Endodermal cell (in vitro differentiated cells): ENCODE measurements at regions not wholly inside any gene's neighbourhood (a gene's known extent, or its start where the extent isn't known, plus 50 kb on each side); places are given as distances from the start of the nearest gene placed in this dataset.

Experiments
- DNase-seq: peaks from one replicate; pipeline ENCODE4 v3.0.0-alpha.2; 2017
- H3K27ac ChIP-seq: 2 replicates; pipeline ENCODE4 v1.5.1; 2013; ENCODE audit warnings: mild to moderate bottlenecking, low read depth, low read length, moderate library complexity
- H3K27me3 ChIP-seq: 2 replicates; pipeline ENCODE4 v1.6.1; 2013; ENCODE audit warnings: mild to moderate bottlenecking, low read length, moderate library complexity; ENCODE audit not compliant: insufficient read depth, control insufficient read depth, poor library complexity, severe bottlenecking
- H3K36me3 ChIP-seq: 2 replicates; pipeline ENCODE4 v1.7.0; 2013; ENCODE audit warnings: mild to moderate bottlenecking, low read length, moderate library complexity; ENCODE audit not compliant: control insufficient read depth, insufficient read depth
- H3K4me1 ChIP-seq: one replicate; pipeline ENCODE4 v1.7.0; 2013; ENCODE audit warnings: low read length; ENCODE audit not compliant: control insufficient read depth, insufficient read depth
- H3K4me3 ChIP-seq: 2 replicates; pipeline ENCODE4 v1.5.1; 2013; ENCODE audit warnings: mild to moderate bottlenecking, low read length, moderate library complexity
- H3K9ac ChIP-seq: 2 replicates; pipeline ENCODE4 v1.6.1; 2013; ENCODE audit warnings: mild to moderate bottlenecking, low read length, moderate library complexity; ENCODE audit not compliant: poor library complexity, severe bottlenecking; ENCODE audit errors: extremely low read depth
- H3K9me3 ChIP-seq: 2 replicates; pipeline ENCODE4 v1.6.1; 2013; ENCODE audit warnings: mild to moderate bottlenecking, low read length, moderate library complexity; ENCODE audit not compliant: control insufficient read depth
- H3K27ac Mint-ChIP-seq: 2 replicates; pipeline ENCODE4 v1.8.0; 2020; ENCODE audit warnings: mixed read lengths
- H3K27me3 Mint-ChIP-seq: 2 replicates; pipeline ENCODE4 v1.8.0; 2021; ENCODE audit warnings: mild to moderate bottlenecking, mixed read lengths; ENCODE audit not compliant: insufficient read depth
- H3K36me3 Mint-ChIP-seq: 2 replicates; pipeline ENCODE4 v1.8.0; 2020; ENCODE audit warnings: low read depth, mixed read lengths
- H3K4me1 Mint-ChIP-seq: 2 replicates; pipeline ENCODE4 v1.8.0; 2020; ENCODE audit warnings: mixed read lengths
- H3K4me3 Mint-ChIP-seq: 2 replicates; pipeline ENCODE4 v1.8.0; 2020; ENCODE audit warnings: mild to moderate bottlenecking, moderate library complexity, mixed read lengths
- H3K9me3 Mint-ChIP-seq: 2 replicates; pipeline ENCODE4 v1.8.0; 2020; ENCODE audit warnings: mild to moderate bottlenecking, mixed read lengths
- CTCF ChIP-seq: fragments of 200-600 bp; sonication (generic); conservative IDR thresholded peaks from 2 replicates; pipeline ENCODE4 v1.5.0; 2021; ENCODE audit warnings: antibody characterized with exemption, mild to moderate bottlenecking
- WGBS, 2 experiments: methylation state at CpG; one replicate each; pipeline versions ENCODE4 v1.1.5 to v1.1.7; 2013; ENCODE audit warnings: missing lambda C conversion rate in 2 of 2, mixed read lengths in 1 of 2; ENCODE audit not compliant: insufficient coverage in 1 of 2, insufficient read length in 1 of 2; 5-methylcytosine and 5-hydroxymethylcytosine counted together

- Histone ChIP-seq H3K4me3 (no peak overlapping the region), H3K9me3 (no peaks in the 10 kb centered on the region), H3K9ac (no peak overlapping the region), H3K36me3 (no peaks in the 10 kb centered on the region), H3K27me3 (no peaks in the 10 kb centered on the region), H3K27ac (no peak overlapping the region), H3K4me1 (no peaks in the 10 kb centered on the region)
- no peak overlapping the region for H3K27ac Mint-ChIP-seq
- H3K27me3 Mint-ChIP-seq = no peaks in the 10 kb centered on the region
- no peaks in the 10 kb centered on the region for H3K36me3 Mint-ChIP-seq
- TF ChIP-seq CTCF = no peak
- no peak for DNase-seq
- H3K9me3 Mint-ChIP-seq = peaks cover 3% of the 10 kb centered on the region
- WGBS, 2 experiments = 98% methylated on average over 2 of the region's 2 CpGs; no CpG with 5 or more reads in 1 of the 2 experiments
- H3K4me3 Mint-ChIP-seq = no peak overlapping the region
- peaks cover 2% of the 10 kb centered on the region for H3K4me1 Mint-ChIP-seq
Measured at GRCh38 chr1:163974120-163974519, 584.9 kb upstream of the PBX1 start.

DNA sequence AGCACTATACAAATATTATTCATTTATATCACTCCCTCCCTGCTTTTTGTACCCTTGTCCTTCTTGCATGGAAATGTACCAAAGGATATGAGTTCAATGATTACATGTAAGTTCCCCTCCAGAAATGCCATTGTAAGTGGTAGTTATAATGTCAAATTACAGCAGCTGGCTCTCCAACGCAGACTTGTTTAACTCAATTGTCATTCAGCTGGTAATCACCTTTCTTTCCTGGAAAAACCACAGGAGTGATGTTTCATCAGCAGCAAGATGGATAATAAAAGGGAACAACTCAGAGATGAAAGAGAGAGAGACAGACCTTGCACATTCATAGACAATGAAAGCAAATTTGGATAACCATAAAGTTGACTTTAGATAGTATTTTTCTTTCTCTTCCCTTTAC is 578.6 kb upstream of the PBX1 start:
- Mint-ChIP-seq H3K27me3 (no peaks in the 10 kb centered on the region), H3K4me1 (peaks cover 12% of the 10 kb centered on the region), H3K36me3 (no peaks in the 10 kb centered on the region), H3K4me3 (no peak overlapping the region), H3K27ac (no peak overlapping the region), H3K9me3 (peaks cover 3% of the 10 kb centered on the region)
- Histone ChIP-seq H3K36me3 (no peaks in the 10 kb centered on the region), H3K4me1 (no peaks in the 10 kb centered on the region), H3K4me3 (no peak overlapping the region), H3K27ac (no peak overlapping the region), H3K9ac (no peak overlapping the region), H3K27me3 (no peaks in the 10 kb centered on the region), H3K9me3 (no peaks in the 10 kb centered on the region)
- WGBS, 2 experiments = 87% methylated on average over 1 of the region's 1 CpG; no CpG with 5 or more reads in 1 of the 2 experiments
- no peak for TF ChIP-seq CTCF
- DNase-seq = no peak

- Histone ChIP-seq H3K9ac (no peak overlapping the region), H3K27me3 (no peaks in the 10 kb centered on the region), H3K4me3 (no peak overlapping the region), H3K27ac (no peak overlapping the region), H3K36me3 (no peaks in the 10 kb centered on the region), H3K9me3 (no peaks in the 10 kb centered on the region), H3K4me1 (no peaks in the 10 kb centered on the region)
- Mint-ChIP-seq H3K36me3 (no peaks in the 10 kb centered on the region), H3K4me1 (peaks cover 12% of the 10 kb centered on the region), H3K27me3 (no peaks in the 10 kb centered on the region), H3K9me3 (peaks cover 3% of the 10 kb centered on the region), H3K4me3 (no peak overlapping the region), H3K27ac (no peak overlapping the region)
- no peak for TF ChIP-seq CTCF
- no peak for DNase-seq
- WGBS, 2 experiments = 80 to 97% methylated on average over 1 to 2 of the region's 2 CpGs
Measured at GRCh38 chr1:163981500-163982030, 577.4 kb upstream of the PBX1 start.
